CD14-positive monocyte (primary cell): ENCODE measurements at regions not wholly inside any gene's neighbourhood (a gene's known extent, or its start where the extent isn't known, plus 50 kb on each side); places are given as distances from the start of the nearest gene placed in this dataset.

Source experiments
- DNase-seq, 3 donors: peaks; one replicate each; pipeline ENCODE4 v3.0.0-alpha.2; 2011 to 2022
- H2AFZ ChIP-seq: 2 replicates; pipeline ENCODE4 v1.6.0; 2012; ENCODE audit warnings: mild to moderate bottlenecking, low read depth, low read length, inconsistent platforms; ENCODE audit not compliant: insufficient read depth, poor library complexity, severe bottlenecking
- H3K27ac ChIP-seq, 2 donors: 1 replicate in 1 of 2; 2 replicates in 1 of 2; pipeline ENCODE4 v1.5.1; 2012 to 2013; ENCODE audit warnings: low read length in 2 of 2, control low read depth in 1 of 2, inconsistent platforms in 1 of 2, low read depth in 1 of 2, mild to moderate bottlenecking in 1 of 2
- H3K27me3 ChIP-seq, 2 donors: one replicate each; pipeline versions ENCODE4 v1.6.0 to v1.6.1; 2011 to 2013; ENCODE audit warnings: low read length in 2 of 2; ENCODE audit not compliant: control insufficient read depth in 2 of 2, insufficient read depth in 2 of 2
- H3K36me3 ChIP-seq, 2 donors: replicated peaks in 1 of 2; 1 replicate in 1 of 2; 2 replicates in 1 of 2; pipeline versions ENCODE4 v1.5.1 to v1.6.1; 2012 to 2013; ENCODE audit warnings: low read length in 2 of 2, control low read depth in 1 of 2, inconsistent platforms in 1 of 2, mild to moderate bottlenecking in 1 of 2; ENCODE audit not compliant: insufficient read depth in 2 of 2, control insufficient read depth in 1 of 2
- H3K4me1 ChIP-seq, 2 donors: 1 replicate in 1 of 2; 2 replicates in 1 of 2; pipeline versions ENCODE4 v1.5.1 to v1.6.1; 2012 to 2013; ENCODE audit warnings: low read length in 2 of 2, control low read depth in 1 of 2, inconsistent platforms in 1 of 2, mild to moderate bottlenecking in 1 of 2, moderate library complexity in 1 of 2; ENCODE audit not compliant: insufficient read depth in 2 of 2, control insufficient read depth in 1 of 2
- H3K4me2 ChIP-seq: replicated peaks from 2 replicates; pipeline ENCODE3; 2012; ENCODE audit warnings: low read length, moderate library complexity, mild to moderate bottlenecking; ENCODE audit not compliant: poor library complexity, severe bottlenecking; ENCODE audit errors: extremely low read depth
- H3K4me3 ChIP-seq, 3 experiments: fragments of 200-600 bp in 1 of 3; sonication (generic) in 1 of 3; replicated peaks in 1 of 3; 1 replicate in 2 of 3; 2 replicates in 1 of 3; pipeline ENCODE4 v1.5.1; 2011 to 2013; ENCODE audit warnings: low read length in 3 of 3, mild to moderate bottlenecking in 3 of 3, control low read depth in 2 of 3, low read depth in 2 of 3, inconsistent platforms in 1 of 3, moderate library complexity in 1 of 3
- H3K79me2 ChIP-seq: 2 replicates; pipeline ENCODE4 v1.6.0; 2012; ENCODE audit warnings: mild to moderate bottlenecking, control low read depth, inconsistent platforms, low read length, moderate library complexity; ENCODE audit not compliant: insufficient read depth
- H3K9ac ChIP-seq: 2 replicates; pipeline ENCODE4 v1.6.0; 2017; ENCODE audit warnings: low read length, mild to moderate bottlenecking; ENCODE audit not compliant: insufficient read depth, poor library complexity, severe bottlenecking
- H3K9me3 ChIP-seq, 2 donors: replicated peaks in 1 of 2; 1 replicate in 1 of 2; 2 replicates in 1 of 2; pipeline versions ENCODE4 v1.5.1 to v1.6.1; 2012 to 2013; ENCODE audit warnings: low read length in 2 of 2, control low read depth in 1 of 2; ENCODE audit not compliant: control insufficient read depth in 1 of 2, insufficient read depth in 1 of 2
- H4K20me1 ChIP-seq: 2 replicates; pipeline ENCODE4 v1.6.0; 2012; ENCODE audit warnings: mild to moderate bottlenecking, low read length, control low read depth, moderate library complexity; ENCODE audit not compliant: insufficient read depth
- H3K27ac Mint-ChIP-seq, 7 donors: one replicate each; pipeline ENCODE4 v1.8.0; 2020; ENCODE audit warnings: mild to moderate bottlenecking in 7 of 7, mixed read lengths in 7 of 7, moderate library complexity in 6 of 7, inconsistent platforms in 2 of 7
- H3K27me3 Mint-ChIP-seq, 3 donors: one replicate each; pipeline ENCODE4 v1.8.0; 2021 to 2022; ENCODE audit warnings: low read depth in 3 of 3, mild to moderate bottlenecking in 3 of 3, mixed read lengths in 3 of 3, moderate library complexity in 3 of 3, inconsistent platforms in 1 of 3
- H3K36me3 Mint-ChIP-seq, 2 donors: one replicate each; pipeline ENCODE4 v1.8.0; 2020; ENCODE audit warnings: mixed read lengths in 2 of 2, inconsistent platforms in 1 of 2, mild to moderate bottlenecking in 1 of 2
- H3K4me1 Mint-ChIP-seq: one replicate; pipeline ENCODE4 v1.8.0; 2020; ENCODE audit warnings: mild to moderate bottlenecking, mixed read lengths
- H3K4me3 Mint-ChIP-seq, 2 donors: one replicate each; pipeline ENCODE4 v1.8.0; 2020; ENCODE audit warnings: mild to moderate bottlenecking in 2 of 2, mixed read lengths in 2 of 2, moderate library complexity in 1 of 2
- H3K9me3 Mint-ChIP-seq, 7 donors: one replicate each; pipeline ENCODE4 v1.8.0; 2020 to 2022; ENCODE audit warnings: mixed read lengths in 7 of 7, mild to moderate bottlenecking in 6 of 7, moderate library complexity in 6 of 7, inconsistent platforms in 2 of 7
- WGBS: methylation state at CpG from one replicate; pipeline ENCODE4 v1.1.5; 2013; ENCODE audit warnings: missing lambda C conversion rate; ENCODE audit not compliant: insufficient coverage; 5-methylcytosine and 5-hydroxymethylcytosine counted together
- intact Hi-C, 2 donors: fragments of 100-400 bp; cut with micrococcal nuclease; formaldehyde crosslinking; loops; one replicate each; pipeline versions ENCODE4 v1.15.0 to v1.15.1; 2023
- TF ChIP-seq, protein P1 (sequence below): fragments of 200-600 bp; IDR thresholded peaks from one replicate; pipeline ENCODE4 v1.8.0; 2022; ENCODE audit warnings: antibody characterized with exemption, mild to moderate bottlenecking

GRCh38 chr13:106814463-106814862 lies 246.5 kb upstream of the ARGLU1 start:
- Histone ChIP-seq H3K4me2 (no peak overlapping the region), H3K9ac (no peak overlapping the region), H3K79me2 (no peaks in the 10 kb centered on the region), H3K27ac (no peak overlapping the region), H2AFZ (no peak overlapping the region), H3K9me3 (no peaks in the 10 kb centered on the region), H3K4me1 (no peaks in the 10 kb centered on the region), H3K4me3 (no peak overlapping the region), H4K20me1 (no peaks in the 10 kb centered on the region), H3K36me3 (no peaks in the 10 kb centered on the region), H3K27me3 (no peaks in the 10 kb centered on the region)
- intact Hi-C loops: no loop called here
- Mint-ChIP-seq H3K4me3 (no peak overlapping the region), H3K27ac (no peak overlapping the region), H3K36me3 (no peaks in the 10 kb centered on the region), H3K9me3 (peaks cover 0 to 8% (median 0%) of the 10 kb centered on the region in 7 donors), H3K4me1 (no peaks in the 10 kb centered on the region), H3K27me3 (peaks cover 0 to 2% (median 1%) of the 10 kb centered on the region in 3 donors)
- TF ChIP-seq, protein P1, sequence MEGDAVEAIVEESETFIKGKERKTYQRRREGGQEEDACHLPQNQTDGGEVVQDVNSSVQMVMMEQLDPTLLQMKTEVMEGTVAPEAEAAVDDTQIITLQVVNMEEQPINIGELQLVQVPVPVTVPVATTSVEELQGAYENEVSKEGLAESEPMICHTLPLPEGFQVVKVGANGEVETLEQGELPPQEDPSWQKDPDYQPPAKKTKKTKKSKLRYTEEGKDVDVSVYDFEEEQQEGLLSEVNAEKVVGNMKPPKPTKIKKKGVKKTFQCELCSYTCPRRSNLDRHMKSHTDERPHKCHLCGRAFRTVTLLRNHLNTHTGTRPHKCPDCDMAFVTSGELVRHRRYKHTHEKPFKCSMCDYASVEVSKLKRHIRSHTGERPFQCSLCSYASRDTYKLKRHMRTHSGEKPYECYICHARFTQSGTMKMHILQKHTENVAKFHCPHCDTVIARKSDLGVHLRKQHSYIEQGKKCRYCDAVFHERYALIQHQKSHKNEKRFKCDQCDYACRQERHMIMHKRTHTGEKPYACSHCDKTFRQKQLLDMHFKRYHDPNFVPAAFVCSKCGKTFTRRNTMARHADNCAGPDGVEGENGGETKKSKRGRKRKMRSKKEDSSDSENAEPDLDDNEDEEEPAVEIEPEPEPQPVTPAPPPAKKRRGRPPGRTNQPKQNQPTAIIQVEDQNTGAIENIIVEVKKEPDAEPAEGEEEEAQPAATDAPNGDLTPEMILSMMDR: no peak
- DNase-seq: no peak
- 10% methylated on average over 1 of the region's 1 CpG for WGBS

- H3K27me3 Mint-ChIP-seq: peaks cover 0 to 2% (median 1%) of the 10 kb centered on the region in 3 donors
- Histone ChIP-seq H3K79me2 (no peaks in the 10 kb centered on the region), H3K4me2 (no peak overlapping the region), H3K36me3 (no peaks in the 10 kb centered on the region), H3K4me1 (no peaks in the 10 kb centered on the region), H3K27me3 (no peaks in the 10 kb centered on the region), H3K9ac (no peak overlapping the region), H3K4me3 (no peak overlapping the region), H2AFZ (no peak overlapping the region), H3K27ac (no peak overlapping the region), H4K20me1 (no peaks in the 10 kb centered on the region), H3K9me3 (no peaks in the 10 kb centered on the region)
- no peaks in the 10 kb centered on the region for H3K36me3 Mint-ChIP-seq
- no peak overlapping the region for H3K27ac Mint-ChIP-seq
- DNase-seq: no peak
- peaks cover 0 to 8% (median 0%) of the 10 kb centered on the region in 7 donors for H3K9me3 Mint-ChIP-seq
- H3K4me1 Mint-ChIP-seq: no peaks in the 10 kb centered on the region
- intact Hi-C loops: no loop called here
- TF ChIP-seq, protein P1: no peak
- no peak overlapping the region for H3K4me3 Mint-ChIP-seq
- WGBS: no CpG with 5 or more reads among the region's 3 CpGs
These were observed 242.1 kb upstream of the ARGLU1 start for GRCh38 chr13:106810069-106810468.
